Peyer's patch (tissue), 4 donors: ENCODE measurements at regions not wholly inside any gene's neighbourhood (a gene's known extent, or its start where the extent isn't known, plus 50 kb on each side); places are given as distances from the start of the nearest gene placed in this dataset.

ENCODE experiments used
- DNase-seq, 3 donors: peaks; one replicate each; pipeline ENCODE4 v3.0.0-alpha.2; 2017 to 2019
- H3K27ac ChIP-seq, 4 donors: fragments of 200-600 bp; sonication (generic); one replicate each; pipeline ENCODE4 v1.5.1; 2016 to 2019
- H3K27me3 ChIP-seq, 2 donors: fragments of 200-600 bp; sonication (generic); one replicate each; pipeline ENCODE4 v1.5.1; 2019
- H3K36me3 ChIP-seq, 3 donors: fragments of 200-600 bp; sonication (generic); one replicate each; pipeline ENCODE4 v1.5.1; 2016 to 2019
- H3K4me1 ChIP-seq, 4 donors: fragments of 200-600 bp; sonication (generic); one replicate each; pipeline ENCODE4 v1.5.1; 2016 to 2019
- H3K4me3 ChIP-seq, 4 donors: fragments of 200-600 bp; sonication (generic); 1 replicate in 3 of 4; 2 replicates in 1 of 4; pipeline ENCODE4 v1.5.1; 2016 to 2019; ENCODE audit warnings: mild to moderate bottlenecking in 1 of 4
- H3K9me3 ChIP-seq, 4 donors: fragments of 200-600 bp; sonication (generic); one replicate each; pipeline ENCODE4 v1.5.1; 2016 to 2019; ENCODE audit warnings: mild to moderate bottlenecking in 1 of 4
- CTCF ChIP-seq, 6 experiments: fragments of 450-650 bp in 4 of 6; fragments of 200-600 bp in 2 of 6; sonication (generic) in 1 of 6; IDR thresholded peaks; one replicate each; pipeline ENCODE4 v1.5.1; 2017 to 2019; ENCODE audit warnings: antibody characterized with exemption in 6 of 6, mild to moderate bottlenecking in 3 of 6, moderate library complexity in 1 of 6
- POLR2A ChIP-seq, 2 donors: fragments of 450-650 bp; IDR thresholded peaks; one replicate each; pipeline ENCODE4 v1.5.1; 2017; ENCODE audit warnings: antibody characterized with exemption in 2 of 2, mild to moderate bottlenecking in 2 of 2, moderate library complexity in 2 of 2

DNA sequence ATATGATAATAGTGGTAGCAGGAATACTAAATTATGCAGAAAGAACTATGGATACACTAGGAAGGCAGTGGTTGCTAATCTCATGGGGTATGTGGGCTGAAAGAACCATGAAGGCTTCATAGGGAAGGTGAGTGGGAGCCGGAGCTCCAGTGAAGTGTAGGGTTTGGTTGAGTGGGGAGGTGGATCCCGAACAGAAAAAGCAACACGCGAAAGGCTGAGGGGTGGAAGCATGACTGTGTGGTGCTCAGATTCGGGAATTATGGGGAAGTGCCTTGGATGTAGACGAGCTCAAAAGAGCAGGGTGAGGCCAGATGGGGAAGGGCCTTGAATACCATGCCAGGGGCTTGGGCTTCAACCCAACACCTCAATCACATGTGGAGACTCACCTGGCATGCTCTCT, 715.1 kb downstream of the TYW1 start:
- Histone ChIP-seq H3K27ac (no peak overlapping the region), H3K9me3 (no peaks in the 10 kb centered on the region), H3K27me3 (no peaks in the 10 kb centered on the region), H3K4me3 (no peak overlapping the region), H3K4me1 (no peaks in the 10 kb centered on the region), H3K36me3 (no peaks in the 10 kb centered on the region)
- DNase-seq: no peak
- no peak for TF ChIP-seq CTCF (IDR thresholded peaks at IDR 0.05)

- DNase-seq: no peak
- Histone ChIP-seq H3K9me3 (no peaks in the 10 kb centered on the region), H3K27ac (no peak overlapping the region), H3K4me1 (no peaks in the 10 kb centered on the region), H3K36me3 (no peaks in the 10 kb centered on the region), H3K4me3 (no peak overlapping the region), H3K27me3 (no peaks in the 10 kb centered on the region)
- no peak for TF ChIP-seq POLR2A (IDR thresholded peaks at IDR 0.05)
- TF ChIP-seq CTCF (IDR thresholded peaks at IDR 0.05): no peak
These were observed 716.9 kb downstream of the TYW1 start for GRCh38 chr7:67713451-67714056.

DNA sequence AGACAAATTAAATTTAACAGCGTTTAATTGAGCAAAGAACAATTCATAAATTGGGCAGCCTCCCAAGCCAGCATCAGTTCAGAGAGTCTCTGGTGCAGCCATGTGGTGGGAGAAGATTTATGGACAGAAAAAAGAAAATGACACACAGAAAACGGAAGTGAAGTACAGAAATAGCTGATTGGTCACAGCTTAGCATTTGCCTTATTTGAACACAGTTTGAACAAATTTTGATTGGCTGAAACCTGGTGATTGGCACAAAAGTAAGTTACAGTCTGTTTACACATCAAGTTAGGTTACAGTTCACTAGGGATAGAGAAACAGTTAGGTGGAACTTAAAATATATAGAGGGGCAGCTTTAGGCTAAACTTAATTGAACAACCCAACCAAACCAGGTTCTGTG, 720.1 kb downstream of the TYW1 start:
- H3K9me3 ChIP-seq: no peaks in the 10 kb centered on the region
- H3K4me1 ChIP-seq: no peaks in the 10 kb centered on the region
- H3K36me3 ChIP-seq: no peaks in the 10 kb centered on the region
- DNase-seq: no peak
- no peak overlapping the region for H3K27ac ChIP-seq
- H3K4me3 ChIP-seq: no peak overlapping the region
- TF ChIP-seq CTCF (IDR thresholded peaks at IDR 0.05): no peak
- no peak for TF ChIP-seq POLR2A (IDR thresholded peaks at IDR 0.05)
- no peaks in the 10 kb centered on the region for H3K27me3 ChIP-seq

- TF ChIP-seq POLR2A (IDR thresholded peaks at IDR 0.05) (no peak), CTCF (IDR thresholded peaks at IDR 0.05) (no peak)
- Histone ChIP-seq H3K4me1 (no peaks in the 10 kb centered on the region), H3K9me3 (no peaks in the 10 kb centered on the region), H3K27me3 (no peaks in the 10 kb centered on the region), H3K36me3 (no peaks in the 10 kb centered on the region), H3K27ac (no peak overlapping the region), H3K4me3 (no peak overlapping the region)
- no peak for DNase-seq
These were observed 727.0 kb downstream of the TYW1 start for GRCh38 chr7:67723591-67723990.

DNA sequence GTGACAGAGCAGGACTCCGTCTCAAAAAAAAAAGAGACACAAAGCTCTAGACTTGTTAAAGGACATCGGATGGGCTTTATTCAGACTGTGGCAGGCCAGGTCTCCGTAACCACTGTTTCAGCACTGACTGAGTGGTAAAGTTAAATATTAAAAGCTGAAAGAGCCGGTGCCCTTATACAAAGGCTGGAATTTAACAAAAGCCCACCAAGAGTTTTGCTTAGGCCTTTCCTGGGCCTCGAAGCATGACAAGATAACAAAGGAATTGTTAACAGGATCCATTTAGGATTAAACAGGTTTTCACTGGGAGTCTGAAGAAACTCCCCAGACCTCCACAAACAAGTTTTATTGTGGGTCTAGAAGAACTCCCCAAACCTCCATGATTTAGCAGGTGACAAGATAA, 727.8 kb downstream of the TYW1 start:
- Histone ChIP-seq H3K36me3 (no peaks in the 10 kb centered on the region), H3K9me3 (no peaks in the 10 kb centered on the region), H3K4me3 (no peak overlapping the region), H3K4me1 (no peaks in the 10 kb centered on the region), H3K27me3 (no peaks in the 10 kb centered on the region), H3K27ac (no peak overlapping the region)
- TF ChIP-seq POLR2A (IDR thresholded peaks at IDR 0.05) (no peak), CTCF (IDR thresholded peaks at IDR 0.05) (no peak)
- DNase-seq: no peak

- no peaks in the 10 kb centered on the region for H3K27me3 ChIP-seq
- H3K27ac ChIP-seq: no peak overlapping the region
- no peak for DNase-seq
- TF ChIP-seq POLR2A (IDR thresholded peaks at IDR 0.05): no peak
- TF ChIP-seq CTCF (IDR thresholded peaks at IDR 0.05): no peak
- H3K9me3 ChIP-seq: no peaks in the 10 kb centered on the region
- H3K4me3 ChIP-seq: no peak overlapping the region
- H3K36me3 ChIP-seq: no peaks in the 10 kb centered on the region
- no peaks in the 10 kb centered on the region for H3K4me1 ChIP-seq
These were observed 728.3 kb downstream of the TYW1 start for GRCh38 chr7:67724955-67725354.
